GM19193 (cell line): ENCODE measurements at regions not wholly inside any gene's neighbourhood (a gene's known extent, or its start where the extent isn't known, plus 50 kb on each side); places are given as distances from the start of the nearest gene placed in this dataset.

Experiments used
- POLR2A ChIP-seq: IDR thresholded peaks from 4 replicates; pipeline ENCODE4 v1.6.1; 2011; ENCODE audit not compliant: insufficient read depth, insufficient read length; ENCODE audit errors: extremely low read depth

GRCh38 chr3:72520690-72521308 is 327.4 kb downstream of the SHQ1 start:
- no peak for TF ChIP-seq POLR2A

GRCh38 chr3:72519946-72520604 is 328.2 kb downstream of the SHQ1 start:
- TF ChIP-seq POLR2A, result no peak

- no peak for TF ChIP-seq POLR2A
Observed at GRCh38 chr3:72517921-72518424, 330.3 kb downstream of the SHQ1 start.

- no peak for TF ChIP-seq POLR2A
Observed at GRCh38 chr3:72517336-72517735, 330.9 kb downstream of the SHQ1 start.

- TF ChIP-seq POLR2A, result no peak
Observed at GRCh38 chr3:72516361-72516760, 331.9 kb downstream of the SHQ1 start.

GRCh38 chr3:72515941-72516340 is 332.3 kb downstream of the SHQ1 start:
- no peak for TF ChIP-seq POLR2A

- TF ChIP-seq POLR2A, result no peak
Observed at GRCh38 chr3:72515281-72515680, 333.0 kb downstream of the SHQ1 start.

- TF ChIP-seq POLR2A, result no peak
Observed at GRCh38 chr3:72510247-72510646, 338.0 kb downstream of the SHQ1 start.

- TF ChIP-seq POLR2A, result no peak
Observed at GRCh38 chr3:72505539-72506405, 342.5 kb downstream of the SHQ1 start.

GRCh38 chr3:72496051-72496670 is 352.1 kb downstream of the SHQ1 start:
- TF ChIP-seq POLR2A, result no peak

GRCh38 chr3:72494626-72495025 is 353.6 kb downstream of the SHQ1 start:
- no peak for TF ChIP-seq POLR2A

- TF ChIP-seq POLR2A, result no peak
Observed at GRCh38 chr3:72494130-72494529, 354.1 kb downstream of the SHQ1 start.

GRCh38 chr3:72492240-72492639 is 356.0 kb downstream of the SHQ1 start:
- no peak for TF ChIP-seq POLR2A

GRCh38 chr3:72490688-72491435 is 357.4 kb downstream of the SHQ1 start:
- TF ChIP-seq POLR2A, result no peak
